ENCODE measurements at regions not wholly inside any gene's neighbourhood (a gene's known extent, or its start where the extent isn't known, plus 50 kb on each side); places are given as distances from the start of the nearest gene placed in this dataset.

DNA sequence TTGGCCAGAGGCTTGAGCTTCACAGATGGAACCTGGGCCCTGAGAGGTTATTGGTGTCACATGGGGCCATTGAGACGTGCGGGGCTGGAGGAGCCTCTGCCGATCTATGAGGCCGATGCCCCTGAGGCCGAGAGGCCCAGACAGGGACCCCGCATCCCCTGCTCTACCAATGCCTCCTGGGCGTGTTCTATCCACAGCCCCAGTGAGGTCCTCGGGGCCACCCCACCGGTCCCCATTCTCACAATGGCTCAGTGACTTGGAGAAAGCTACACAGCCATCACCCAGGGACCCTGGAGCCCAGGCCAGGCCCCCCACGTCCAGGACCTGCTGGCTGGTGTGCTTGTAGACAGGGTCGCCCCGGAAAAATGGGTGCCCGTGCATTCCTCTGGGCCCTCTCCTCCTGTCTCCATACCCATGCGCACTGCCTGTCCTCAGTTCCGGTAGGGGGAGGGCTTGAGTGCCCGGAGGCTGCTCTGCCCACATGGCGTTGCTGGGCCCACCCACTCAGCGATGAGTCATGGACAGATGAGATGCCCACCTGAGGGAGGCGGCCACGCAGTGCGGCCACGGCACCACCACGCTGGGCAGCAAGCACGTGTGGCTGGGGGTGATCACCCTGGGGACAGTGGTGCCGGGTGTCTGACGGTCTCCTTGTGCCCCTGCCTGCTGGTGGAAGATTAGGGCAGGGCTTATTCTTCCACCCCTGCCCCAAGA, 1224.7 kb downstream of the BRD1 start:
- DNase-seq (ENCODE audit: low read depth), result no peak
- H3K4me3 ChIP-seq (ENCODE audit: low read depth, low read length), result no peak overlapping the region
- TF ChIP-seq CTCF (IDR thresholded peaks at IDR 0.05; ENCODE audit: low read depth, low read length, missing control alignments), result no peak

DNA sequence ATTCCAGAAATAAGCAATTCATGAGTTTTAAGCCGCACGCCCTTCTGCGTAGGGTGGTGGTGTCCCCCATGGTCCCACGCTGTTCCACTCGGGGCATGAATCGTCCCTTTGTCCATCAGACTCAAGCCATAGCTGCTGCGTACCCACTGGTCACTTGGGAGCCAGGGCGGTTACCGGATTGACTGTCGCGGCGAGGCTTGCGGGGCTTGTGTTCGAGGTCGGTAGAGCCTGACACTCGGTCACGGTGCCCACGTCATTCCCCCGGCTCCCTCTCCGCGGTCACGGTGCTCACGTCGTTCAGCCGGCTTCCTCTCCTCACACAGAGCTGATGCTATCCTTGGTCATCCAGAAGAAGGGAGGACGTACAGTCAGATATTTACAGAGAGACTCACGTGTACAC, 1227.0 kb downstream of the BRD1 start:
- no peak overlapping the region for H3K4me3 ChIP-seq (ENCODE audit: low read depth, low read length)
- no peak for TF ChIP-seq CTCF (IDR thresholded peaks at IDR 0.05; ENCODE audit: low read depth, low read length, missing control alignments)
- DNase-seq (ENCODE audit: low read depth), result no peak

DNA sequence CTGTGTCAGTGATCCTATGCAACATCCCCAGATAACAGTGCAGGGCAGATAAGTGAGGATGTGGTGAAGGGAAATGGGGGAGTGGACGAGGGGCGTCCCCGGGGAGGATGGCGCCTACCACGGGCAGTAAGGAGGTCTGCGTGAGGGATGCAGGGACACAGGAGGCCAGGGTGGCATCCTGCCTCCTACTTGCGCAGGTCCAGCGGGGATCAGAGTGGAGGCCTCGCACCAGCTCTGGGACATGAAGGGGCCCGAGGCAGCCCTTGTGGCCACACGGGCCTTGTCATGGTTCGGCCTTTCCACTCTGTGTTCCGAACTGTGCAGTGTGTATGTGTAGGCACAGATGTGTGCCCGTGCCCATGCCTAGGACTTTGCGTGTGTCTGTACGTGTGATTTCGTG, 1227.5 kb downstream of the BRD1 start:
- TF ChIP-seq CTCF (IDR thresholded peaks at IDR 0.05; ENCODE audit: low read depth, low read length, missing control alignments), result no peak
- no peak for DNase-seq (ENCODE audit: low read depth)

GRCh38 chr22:48599346-48599745, 1228.3 kb downstream of the BRD1 start:
- DNase-seq (ENCODE audit: low read depth), result no peak
- no peak for TF ChIP-seq CTCF (IDR thresholded peaks at IDR 0.05; ENCODE audit: low read depth, low read length, missing control alignments)
- no peak overlapping the region for H3K4me3 ChIP-seq (ENCODE audit: low read depth, low read length)

More for the DNA sequence above, 1227.5 kb downstream of the BRD1 start:
- H3K4me3 ChIP-seq (ENCODE audit: low read depth, low read length), result no peak overlapping the region

GRCh38 chr22:48596111-48596850, 1231.4 kb downstream of the BRD1 start:
- no peak for DNase-seq (ENCODE audit: low read depth)
- TF ChIP-seq CTCF (IDR thresholded peaks at IDR 0.05; ENCODE audit: low read depth, low read length, missing control alignments), result no peak
- no peak overlapping the region for H3K4me3 ChIP-seq (ENCODE audit: low read depth, low read length)

- no peak for TF ChIP-seq CTCF (IDR thresholded peaks at IDR 0.05; ENCODE audit: low read depth, low read length, missing control alignments)
- no peak for DNase-seq (ENCODE audit: low read depth)
- H3K4me3 ChIP-seq (ENCODE audit: low read depth, low read length), result no peak overlapping the region
Observed at GRCh38 chr22:48595511-48595905, 1232.2 kb downstream of the BRD1 start.
